Sigmoid colon (tissue), 6 donors: ENCODE measurements at regions not wholly inside any gene's neighbourhood (a gene's known extent, or its start where the extent isn't known, plus 50 kb on each side); places are given as distances from the start of the nearest gene placed in this dataset.

Experiments
- DNase-seq: peaks from one replicate; pipeline ENCODE4 v3.0.0-alpha.2; 2019
- H3K27ac ChIP-seq, 4 donors: fragments of 200-600 bp; sonication (generic); one replicate each; pipeline ENCODE4 v1.5.1; 2016 to 2019; ENCODE audit warnings: mild to moderate bottlenecking in 1 of 4
- H3K27me3 ChIP-seq, 3 donors: fragments of 200-600 bp; sonication (generic); one replicate each; pipeline ENCODE4 v1.5.1; 2019; ENCODE audit warnings: mild to moderate bottlenecking in 1 of 3
- H3K36me3 ChIP-seq, 4 donors: fragments of 200-600 bp; sonication (generic); one replicate each; pipeline ENCODE4 v1.5.1; 2016 to 2019
- H3K4me1 ChIP-seq, 4 donors: fragments of 200-600 bp; sonication (generic); one replicate each; pipeline ENCODE4 v1.5.1; 2017 to 2019
- H3K4me3 ChIP-seq, 4 donors: fragments of 200-600 bp; sonication (generic); one replicate each; pipeline ENCODE4 v1.5.1; 2017 to 2019; ENCODE audit warnings: mild to moderate bottlenecking in 2 of 4, moderate library complexity in 1 of 4
- H3K9me3 ChIP-seq, 4 donors: fragments of 200-600 bp in 3 of 4; sonication (generic) in 3 of 4; one replicate each; pipeline versions ENCODE4 v1.5.1 to v1.6.1; 2013 to 2019
- CTCF ChIP-seq, 4 experiments: fragments of 450-650 bp in 3 of 4; fragments of 200-600 bp in 1 of 4; IDR thresholded peaks; one replicate each; pipeline ENCODE4 v1.5.1; 2016 to 2019; ENCODE audit warnings: antibody characterized with exemption in 4 of 4, mild to moderate bottlenecking in 3 of 4, moderate library complexity in 2 of 4
- EP300 ChIP-seq, 4 donors: sonication (generic); formaldehyde crosslinking; IDR thresholded peaks; one replicate each; pipeline ENCODE4 v1.6.1; 2017; ENCODE audit warnings: antibody characterized with exemption in 4 of 4
- POLR2A ChIP-seq, 2 donors: fragments of 450-650 bp; IDR thresholded peaks; one replicate each; pipeline ENCODE4 v1.6.1; 2016; ENCODE audit warnings: antibody characterized with exemption in 2 of 2, mild to moderate bottlenecking in 2 of 2, moderate library complexity in 2 of 2
- POLR2AphosphoS5 ChIP-seq, 4 donors: sonication (generic); formaldehyde crosslinking; IDR thresholded peaks; one replicate each; pipeline ENCODE4 v1.6.1; 2017; ENCODE audit warnings: antibody characterized with exemption in 4 of 4
- whole genome bisulfite sequencing, 2 donors: extraction: QIAGEN DNeasy Blood & Tissue Kit; methylation state at CpG; one replicate each; pipeline ENCODE4 v1.1.7; 2013; 5-methylcytosine and 5-hydroxymethylcytosine counted together
- intact Hi-C: fragments of 100-400 bp; cut with DNase I; formaldehyde crosslinking; loops from one replicate; pipeline ENCODE4 v1.15.1; 2023
- donor health status: healthy with polysubstance abuse.
- donor health status: healthy.

- no peaks in the 10 kb centered on the region for H3K36me3 ChIP-seq
- H3K4me1 ChIP-seq, result no peaks in the 10 kb centered on the region
- H3K27me3 ChIP-seq, result no peaks in the 10 kb centered on the region
- no peak overlapping the region for H3K27ac ChIP-seq
- intact Hi-C loops, result no loop called here
- no peak overlapping the region for H3K4me3 ChIP-seq
- peaks cover 0 to 7% (median 3%) of the 10 kb centered on the region in 4 donors for H3K9me3 ChIP-seq
- DNase-seq, result no peak
- no peak for TF ChIP-seq CTCF (IDR thresholded peaks at IDR 0.05)
Observed at GRCh38 chr13:97715763-97716162, 237.7 kb upstream of the IPO5 start.

GRCh38 chr13:97716746-97717145 is 236.7 kb upstream of the IPO5 start:
- Histone ChIP-seq H3K4me3 (no peak overlapping the region), H3K27ac (no peak overlapping the region), H3K36me3 (no peaks in the 10 kb centered on the region), H3K27me3 (no peaks in the 10 kb centered on the region), H3K4me1 (no peaks in the 10 kb centered on the region), H3K9me3 (peaks cover 0 to 7% (median 3%) of the 10 kb centered on the region in 4 donors)
- intact Hi-C loops, result no loop called here
- TF ChIP-seq POLR2AphosphoS5 (IDR thresholded peaks at IDR 0.05) (no peak), CTCF (IDR thresholded peaks at IDR 0.05) (no peak), EP300 (IDR thresholded peaks at IDR 0.05) (no peak), POLR2A (IDR thresholded peaks at IDR 0.05) (no peak)
- WGBS, 2 donors, result 36 to 76% methylated on average over 2 of the region's 2 CpGs
- no peak for DNase-seq

- no peaks in the 10 kb centered on the region for H3K4me1 ChIP-seq
- H3K27ac ChIP-seq, result no peak overlapping the region
- no peaks in the 10 kb centered on the region for H3K9me3 ChIP-seq
- 80 to 84% methylated on average over 3 of the region's 3 CpGs for WGBS, 2 donors
- H3K27me3 ChIP-seq, result no peaks in the 10 kb centered on the region
- intact Hi-C loops, result no loop called here
- TF ChIP-seq EP300 (IDR thresholded peaks at IDR 0.05) (no peak), POLR2AphosphoS5 (IDR thresholded peaks at IDR 0.05) (no peak), CTCF (IDR thresholded peaks at IDR 0.05) (no peak), POLR2A (IDR thresholded peaks at IDR 0.05) (no peak)
- DNase-seq, result no peak
- no peak overlapping the region for H3K4me3 ChIP-seq
- H3K36me3 ChIP-seq, result no peaks in the 10 kb centered on the region
Observed at GRCh38 chr13:97719736-97720135, 233.7 kb upstream of the IPO5 start.

- Histone ChIP-seq H3K27me3 (no peaks in the 10 kb centered on the region), H3K4me1 (no peaks in the 10 kb centered on the region), H3K36me3 (no peaks in the 10 kb centered on the region), H3K9me3 (no peaks in the 10 kb centered on the region), H3K27ac (no peak overlapping the region), H3K4me3 (no peak overlapping the region)
- WGBS, 2 donors, result 77 to 87% methylated on average over 4 of the region's 4 CpGs
- DNase-seq, result no peak
- TF ChIP-seq EP300 (IDR thresholded peaks at IDR 0.05), result no peak
- TF ChIP-seq POLR2A (IDR thresholded peaks at IDR 0.05), result no peak
- no peak for TF ChIP-seq CTCF (IDR thresholded peaks at IDR 0.05)
- TF ChIP-seq POLR2AphosphoS5 (IDR thresholded peaks at IDR 0.05), result no peak
- intact Hi-C loops, result no loop called here
Observed at GRCh38 chr13:97720896-97721295, 232.6 kb upstream of the IPO5 start.

- no peak for DNase-seq
- Histone ChIP-seq H3K36me3 (no peaks in the 10 kb centered on the region), H3K9me3 (no peaks in the 10 kb centered on the region), H3K27me3 (no peaks in the 10 kb centered on the region), H3K4me1 (no peaks in the 10 kb centered on the region), H3K27ac (no peak overlapping the region), H3K4me3 (no peak overlapping the region)
- TF ChIP-seq CTCF (IDR thresholded peaks at IDR 0.05) (no peak), POLR2AphosphoS5 (IDR thresholded peaks at IDR 0.05) (no peak), POLR2A (IDR thresholded peaks at IDR 0.05) (no peak), EP300 (IDR thresholded peaks at IDR 0.05) (no peak)
- intact Hi-C loops, result no loop called here
- 61 to 69% methylated on average over 4 of the region's 4 CpGs for WGBS, 2 donors
Observed at GRCh38 chr13:97723655-97724054, 229.8 kb upstream of the IPO5 start.
